GM19193 (cell line): ENCODE measurements at regions not wholly inside any gene's neighbourhood (a gene's known extent, or its start where the extent isn't known, plus 50 kb on each side); places are given as distances from the start of the nearest gene placed in this dataset.

Experiments used
- POLR2A ChIP-seq: IDR thresholded peaks from 4 replicates; pipeline ENCODE4 v1.6.1; 2011; ENCODE audit not compliant: insufficient read depth, insufficient read length; ENCODE audit errors: extremely low read depth

DNA sequence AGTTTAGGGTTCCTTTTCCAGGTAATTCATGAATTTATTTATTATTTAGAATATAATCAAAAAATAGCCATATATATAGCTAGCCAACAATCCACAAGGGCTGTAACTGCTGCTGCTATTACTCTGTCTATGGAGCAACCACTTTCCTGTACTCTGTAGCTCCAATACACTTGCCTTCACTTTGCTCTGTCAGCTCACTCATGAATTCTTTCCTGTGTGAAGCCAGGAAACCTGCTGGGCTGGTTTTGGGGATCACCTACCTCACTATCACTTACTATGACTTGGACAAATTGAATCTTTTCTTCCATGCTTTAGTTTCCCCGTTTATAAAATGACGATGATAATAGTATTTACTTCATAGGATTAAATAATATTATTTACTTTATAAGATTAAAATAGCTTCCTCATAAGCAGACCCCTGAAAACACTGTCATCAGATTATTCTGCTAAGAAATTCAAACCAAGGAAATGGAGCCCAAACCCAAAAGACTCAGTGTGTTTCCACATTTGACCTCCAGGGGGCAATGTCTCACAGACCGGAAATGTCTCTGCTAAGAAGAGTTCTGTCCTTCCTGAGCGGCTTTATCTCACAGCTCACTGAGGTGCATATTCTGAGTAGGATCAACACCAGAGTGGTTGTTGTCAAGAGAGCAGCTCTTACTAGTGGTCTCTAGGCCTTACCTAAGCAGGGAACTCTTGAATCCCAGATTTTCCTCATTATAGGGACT, 457.1 kb downstream of the DAD1 start:
- no peak for TF ChIP-seq POLR2A

DNA sequence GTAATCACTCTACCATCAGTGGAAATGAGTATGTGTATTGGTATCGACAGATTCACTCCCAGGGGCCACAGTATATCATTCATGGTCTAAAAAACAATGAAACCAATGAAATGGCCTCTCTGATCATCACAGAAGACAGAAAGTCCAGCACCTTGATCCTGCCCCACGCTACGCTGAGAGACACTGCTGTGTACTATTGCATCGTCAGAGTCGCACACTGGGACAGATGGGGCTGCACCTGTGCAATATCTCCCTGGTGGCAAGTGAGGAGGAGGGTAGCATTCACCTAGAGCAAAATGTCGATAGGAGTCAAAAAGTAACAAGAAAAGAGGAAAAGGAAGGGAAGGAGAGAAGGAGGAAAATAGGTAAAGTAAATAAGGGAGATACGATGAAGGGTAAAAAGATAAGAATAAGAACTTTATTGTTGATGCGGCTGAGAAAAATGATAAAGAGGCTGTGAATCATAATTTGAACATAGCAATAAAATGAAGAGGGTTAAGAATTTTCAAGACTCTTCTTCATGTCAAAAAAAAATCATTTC, 450.5 kb upstream of the OR4E1 start:
- TF ChIP-seq POLR2A = no peak

DNA sequence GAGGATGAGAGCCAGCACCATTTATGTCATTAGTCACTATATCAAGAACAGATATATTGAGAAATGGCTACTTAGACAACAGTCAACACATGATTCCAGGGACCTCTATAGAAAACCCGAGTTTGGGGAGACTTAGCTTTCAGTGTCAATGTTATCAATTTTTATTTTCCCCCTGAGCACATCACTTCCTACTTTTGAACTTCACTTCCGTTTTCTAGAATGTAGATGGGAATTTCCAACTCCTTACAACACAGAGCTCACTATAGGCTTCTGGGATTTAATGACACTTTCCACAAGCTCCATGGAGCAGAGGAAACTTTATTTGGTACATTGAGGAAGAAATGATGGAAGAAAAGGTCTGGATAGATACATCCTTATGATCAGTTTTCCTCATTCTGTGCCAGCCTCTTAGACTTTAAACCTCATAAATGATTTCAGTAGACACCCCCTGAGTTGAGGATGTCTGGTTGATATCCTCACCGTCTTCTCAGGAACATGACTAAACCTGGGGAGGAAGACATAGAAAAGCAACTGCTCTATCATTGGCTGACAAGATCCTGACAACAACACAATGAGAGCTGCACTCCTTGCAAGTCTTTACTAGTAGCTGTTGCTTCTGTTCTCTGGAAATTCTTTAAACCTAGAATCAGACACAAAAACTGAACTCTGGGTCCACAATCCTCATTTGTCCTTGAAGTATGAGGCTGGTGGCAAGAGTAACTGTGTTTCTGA, 449.4 kb upstream of the OR4E1 start:
- TF ChIP-seq POLR2A = no peak

DNA sequence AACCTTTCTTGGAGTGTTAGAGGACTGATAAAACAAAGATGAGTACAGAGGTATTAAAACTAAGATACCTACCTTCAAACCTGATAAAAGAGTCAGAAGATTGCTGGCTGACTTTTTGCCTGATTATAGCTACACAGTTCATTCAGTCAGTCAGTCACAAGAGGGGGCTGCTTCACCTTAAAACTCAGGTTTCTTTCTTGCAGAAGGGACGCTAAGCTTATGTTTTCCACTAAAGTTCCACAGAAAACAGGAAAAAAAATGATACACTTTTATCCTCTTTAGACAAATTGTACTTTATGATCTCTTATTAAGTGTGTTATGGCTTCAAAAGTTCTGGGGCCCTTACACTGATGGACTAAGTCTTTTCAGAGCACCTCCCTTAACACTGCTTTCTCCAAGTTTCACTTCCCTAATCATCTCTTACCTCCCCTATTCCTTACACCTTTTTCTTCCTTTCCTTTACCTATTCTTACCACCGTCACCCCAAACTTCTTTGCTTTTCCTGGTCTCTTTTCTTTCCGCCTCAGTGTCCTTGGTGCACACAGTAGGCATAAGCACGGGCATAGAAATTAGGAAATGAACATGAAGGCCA, 448.7 kb upstream of the OR4E1 start:
- no peak for TF ChIP-seq POLR2A

DNA sequence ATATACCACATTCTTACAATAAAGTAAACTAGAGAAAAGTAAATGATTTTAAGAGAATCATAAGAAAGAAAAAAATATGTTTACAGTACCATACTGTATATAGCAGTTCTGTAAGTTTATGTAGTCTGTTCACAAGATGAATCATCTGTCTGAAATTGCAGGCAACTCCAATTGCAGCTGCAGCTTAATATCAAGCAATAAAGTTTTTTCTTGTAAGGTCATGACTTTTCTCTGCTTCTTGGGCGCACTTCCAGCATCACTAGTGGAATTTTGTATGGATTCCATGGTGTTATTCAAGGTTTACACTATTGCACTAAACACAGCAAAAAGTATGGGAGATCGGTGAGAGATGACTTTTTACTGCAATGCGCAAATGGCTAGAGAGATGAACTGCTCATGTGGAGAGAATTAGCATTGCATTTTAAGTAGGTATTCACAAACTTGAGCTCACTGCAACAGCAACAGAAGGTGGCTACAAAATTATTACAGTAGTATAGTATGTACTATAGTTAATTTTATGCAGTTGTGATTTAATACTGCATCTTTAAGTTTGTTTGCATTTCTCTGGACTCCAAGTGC, 445.4 kb upstream of the OR4E1 start:
- no peak for TF ChIP-seq POLR2A

DNA sequence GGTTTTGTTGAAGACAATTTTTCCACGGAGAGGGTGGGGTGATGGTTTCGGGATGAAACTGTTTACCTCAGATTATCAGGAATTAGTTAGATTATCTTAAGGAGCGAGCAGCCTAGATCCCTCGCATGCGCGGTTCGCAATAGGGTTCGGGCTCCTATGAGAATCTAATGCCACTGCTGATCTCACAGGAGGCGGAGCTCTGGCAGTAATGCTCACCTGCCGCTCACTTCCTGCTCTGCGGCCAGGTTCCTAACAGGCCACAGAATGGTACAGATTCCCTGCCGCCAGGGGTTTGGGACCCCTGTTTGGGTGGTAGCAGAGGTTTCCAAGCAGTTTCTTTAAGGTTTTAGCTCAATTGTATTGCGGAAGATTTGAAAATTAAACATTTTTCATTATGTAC, 439.8 kb upstream of the OR4E1 start:
- no peak for TF ChIP-seq POLR2A

DNA sequence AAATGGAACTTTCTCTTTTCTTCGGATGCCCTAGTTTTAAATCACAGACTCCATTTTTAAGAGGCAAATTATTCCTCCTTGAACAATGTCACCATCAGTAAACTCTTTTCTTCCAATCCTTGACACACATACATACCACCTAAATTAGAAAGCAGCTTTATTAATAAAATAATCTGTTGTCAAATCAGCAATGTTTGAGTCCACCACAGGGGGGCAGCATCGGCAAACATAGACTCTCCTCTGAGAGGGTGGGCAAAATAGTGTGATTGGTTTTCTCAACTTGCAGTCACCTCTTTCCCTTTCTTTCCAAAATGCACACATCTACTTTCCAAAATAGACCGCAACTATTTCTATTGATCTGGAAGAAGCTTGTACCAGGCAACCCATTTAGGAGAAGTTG, 438.4 kb upstream of the OR4E1 start:
- TF ChIP-seq POLR2A = no peak

DNA sequence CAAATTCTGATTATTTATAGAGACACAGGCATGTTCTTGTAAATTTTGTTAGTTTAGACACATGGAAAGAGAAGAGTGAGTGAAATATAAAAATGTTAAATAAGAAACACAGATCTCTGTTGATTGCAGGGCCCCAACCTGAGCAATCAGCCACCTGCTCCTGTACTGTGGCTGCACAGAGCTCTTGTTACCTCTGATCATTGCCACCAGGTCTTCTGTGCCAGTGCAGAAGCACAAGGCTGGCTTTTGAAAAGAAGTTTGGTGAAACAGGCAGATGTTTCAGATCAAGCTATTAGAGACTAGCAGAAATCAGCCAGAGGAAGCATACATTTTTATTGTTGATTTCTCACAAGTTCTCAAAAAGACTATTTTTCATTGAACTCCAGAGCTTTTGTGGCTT, 434.1 kb upstream of the OR4E1 start:
- TF ChIP-seq POLR2A = no peak

DNA sequence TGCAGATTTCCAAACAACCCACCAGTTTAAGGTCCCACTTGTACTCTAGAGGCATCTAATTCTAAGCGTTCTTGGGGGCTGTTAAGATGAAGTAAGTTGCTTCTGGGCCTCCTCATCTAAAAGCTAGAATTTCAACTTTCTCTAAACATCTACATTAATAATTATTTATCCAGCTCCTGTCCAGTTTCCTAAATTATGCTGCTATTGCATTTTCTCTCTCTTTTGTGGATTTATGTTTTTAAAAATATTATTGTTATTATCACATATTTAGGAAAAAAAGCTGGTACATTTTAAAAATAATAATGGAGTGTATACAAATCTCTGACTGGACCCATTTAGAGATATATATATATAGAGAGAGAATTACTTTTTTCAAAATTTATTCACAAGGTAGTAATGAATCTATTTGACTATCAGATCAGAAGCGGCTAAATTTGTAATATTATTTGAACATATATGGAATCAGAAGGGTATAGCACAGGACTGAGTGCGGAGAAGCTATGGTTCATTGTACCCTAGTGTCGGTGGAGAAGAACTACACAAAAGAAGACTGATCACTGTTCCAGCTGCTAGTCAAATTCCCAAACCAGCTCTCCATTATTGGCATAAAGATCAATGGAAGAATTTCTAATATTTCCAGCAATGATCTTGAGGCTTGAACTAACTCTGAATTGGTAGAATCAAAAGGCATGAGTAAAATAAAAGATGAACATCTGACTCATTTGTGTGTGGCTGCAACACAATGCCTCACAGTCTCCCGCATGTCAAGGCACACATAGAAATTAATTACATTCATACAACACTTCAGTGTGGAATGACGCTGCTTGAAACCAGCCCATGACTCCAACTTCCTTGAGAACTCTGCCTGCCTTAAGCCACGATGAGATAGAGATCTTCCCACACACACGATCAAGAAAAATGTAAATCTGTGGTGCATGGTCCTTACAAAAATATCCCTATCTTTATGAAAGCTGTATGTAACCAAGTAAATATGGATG, 433.4 kb upstream of the OR4E1 start:
- no peak for TF ChIP-seq POLR2A

DNA sequence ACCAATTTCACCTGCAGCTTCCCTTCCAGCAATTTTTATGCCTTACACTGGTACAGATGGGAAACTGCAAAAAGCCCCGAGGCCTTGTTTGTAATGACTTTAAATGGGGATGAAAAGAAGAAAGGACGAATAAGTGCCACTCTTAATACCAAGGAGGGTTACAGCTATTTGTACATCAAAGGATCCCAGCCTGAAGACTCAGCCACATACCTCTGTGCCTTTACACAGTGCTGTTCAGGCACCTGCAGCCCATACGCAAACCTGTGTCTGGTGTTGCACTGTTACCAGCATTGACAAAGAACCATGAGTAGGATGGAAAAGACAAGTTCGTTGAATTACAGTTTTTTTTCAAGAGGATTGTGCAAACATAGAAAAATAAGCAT, 432.0 kb upstream of the OR4E1 start:
- no peak for TF ChIP-seq POLR2A

DNA sequence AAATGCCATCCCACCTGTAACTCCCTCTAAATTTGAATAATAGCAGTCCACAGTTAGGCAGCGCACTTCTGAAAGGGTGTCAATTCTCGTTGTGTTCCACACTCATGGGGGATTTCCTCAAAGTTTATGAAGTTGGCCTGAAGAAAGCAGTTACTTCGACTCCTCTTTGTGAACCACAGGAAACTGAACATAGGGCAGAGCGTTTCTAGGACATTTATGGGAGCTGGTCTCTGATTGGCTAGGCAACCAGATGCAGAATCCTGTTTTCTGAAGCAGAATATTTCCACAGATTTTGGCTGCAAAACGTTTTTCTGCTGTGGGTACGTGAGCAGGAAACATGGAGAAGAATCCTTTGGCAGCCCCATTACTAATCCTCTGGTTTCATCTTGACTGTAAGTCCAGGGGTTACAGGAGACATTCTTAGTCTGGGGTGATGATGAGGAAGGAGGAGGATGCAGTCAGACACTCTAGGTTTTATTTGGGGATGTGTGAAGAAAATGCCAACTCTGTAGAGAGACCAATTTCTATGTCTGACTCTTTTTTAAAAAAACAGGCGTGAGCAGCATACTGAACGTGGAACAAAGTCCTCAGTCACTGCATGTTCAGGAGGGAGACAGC, 431.5 kb upstream of the OR4E1 start:
- no peak for TF ChIP-seq POLR2A

DNA sequence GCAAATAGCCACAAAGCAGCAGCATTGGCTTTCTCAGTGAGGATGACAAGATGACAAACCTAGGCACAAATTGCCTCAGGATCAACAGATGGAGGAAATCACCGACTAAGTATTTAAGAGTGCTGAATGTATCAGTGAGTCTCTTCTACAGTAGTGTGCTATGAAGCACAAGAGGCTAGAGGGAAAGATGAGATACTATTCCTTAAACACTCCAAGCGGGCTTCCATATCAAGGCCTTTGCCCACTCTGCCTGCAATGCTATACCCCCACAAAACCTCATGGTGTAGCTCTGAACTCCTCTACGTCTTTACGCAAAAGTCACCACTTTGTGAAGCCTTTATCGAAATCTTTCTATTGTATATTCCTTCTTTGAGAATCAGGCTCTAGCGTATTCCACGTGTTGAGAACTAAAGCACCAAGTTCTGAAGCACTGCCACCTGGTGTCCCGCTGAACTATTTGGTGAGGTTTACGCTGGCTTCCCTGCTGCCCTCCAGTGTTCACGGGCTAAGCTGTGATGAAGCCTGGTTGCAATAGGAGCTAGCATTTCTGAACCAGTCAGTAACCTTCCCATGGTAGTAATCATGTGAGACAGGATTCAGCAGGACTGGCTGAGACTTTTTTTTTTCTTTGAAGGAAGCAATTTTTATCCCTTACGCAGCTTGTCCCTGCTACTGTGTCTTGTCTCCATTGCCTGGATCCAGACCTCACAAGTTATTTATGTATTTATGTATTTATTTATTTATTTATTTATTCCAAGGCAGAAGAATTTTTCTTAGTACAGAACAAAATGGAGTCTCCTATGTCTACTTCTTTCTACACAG, 426.5 kb upstream of the OR4E1 start:
- TF ChIP-seq POLR2A = no peak

DNA sequence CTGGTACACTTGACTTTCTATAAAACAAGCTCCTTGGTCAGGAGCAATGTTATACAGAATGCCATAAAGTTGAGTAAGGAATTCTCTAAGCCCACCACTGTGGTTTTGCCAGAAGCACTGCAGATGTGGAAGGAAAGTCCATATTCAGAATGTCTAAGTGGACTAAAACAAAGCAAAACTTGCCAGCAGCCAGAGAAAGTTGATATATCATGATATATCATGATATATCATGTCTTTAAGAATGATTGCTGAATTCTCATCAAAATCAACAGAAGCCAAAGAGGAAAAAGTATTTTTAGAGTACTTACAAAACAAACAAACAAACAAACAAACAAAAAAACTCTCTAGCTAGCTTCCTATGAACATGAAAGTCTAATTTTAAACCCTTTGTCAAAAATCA, 424.8 kb upstream of the OR4E1 start:
- no peak for TF ChIP-seq POLR2A
